Heart left ventricle (tissue), 16 donors: ENCODE measurements at regions not wholly inside any gene's neighbourhood (a gene's known extent, or its start where the extent isn't known, plus 50 kb on each side); places are given as distances from the start of the nearest gene placed in this dataset.

Experiments used
- ATAC-seq, 4 donors: fragments of 200-7000 bp; cut with Tn5 transposase; one replicate each; pipeline ENCODE4 v1.9.1; 2020 to 2022; ENCODE audit warnings: moderate library complexity in 4 of 4, mild to moderate bottlenecking in 3 of 4, moderate number of reproducible peaks in 1 of 4
- DNase-seq, 5 donors: peaks; one replicate each; pipeline ENCODE4 v3.0.0-alpha.2; 2020
- H3K27ac ChIP-seq, 12 donors: fragments of 200-600 bp; sonication (generic) in 4 of 12; one replicate each; pipeline versions ENCODE4 v1.5.0 to v1.8.0; 2016 to 2022; ENCODE audit warnings: mild to moderate bottlenecking in 2 of 12
- H3K27me3 ChIP-seq, 9 donors: fragments of 200-600 bp; sonication (generic) in 2 of 9; one replicate each; pipeline versions ENCODE4 v1.5.1 to v1.8.0; 2016 to 2022; ENCODE audit warnings: mild to moderate bottlenecking in 3 of 9
- H3K36me3 ChIP-seq, 9 donors: fragments of 200-600 bp; sonication (generic) in 2 of 9; one replicate each; pipeline versions ENCODE4 v1.5.0 to v1.8.0; 2018 to 2022; ENCODE audit warnings: mild to moderate bottlenecking in 2 of 9
- H3K4me1 ChIP-seq, 12 donors: fragments of 200-600 bp; sonication (generic) in 4 of 12; one replicate each; pipeline versions ENCODE4 v1.5.0 to v1.8.0; 2016 to 2022; ENCODE audit warnings: mild to moderate bottlenecking in 3 of 12
- H3K4me3 ChIP-seq, 12 donors: fragments of 200-600 bp; sonication (generic) in 4 of 12; one replicate each; pipeline versions ENCODE4 v1.5.0 to v1.8.0; 2017 to 2022; ENCODE audit warnings: mild to moderate bottlenecking in 9 of 12, moderate library complexity in 4 of 12
- H3K9me3 ChIP-seq, 12 donors: fragments of 200-600 bp; sonication (generic) in 4 of 12; one replicate each; pipeline versions ENCODE4 v1.5.0 to v1.8.0; 2016 to 2022; ENCODE audit warnings: mild to moderate bottlenecking in 1 of 12
- POLR2A ChIP-seq, 2 donors: fragments of 450-650 bp; IDR thresholded peaks; one replicate each; pipeline ENCODE4 v1.6.1; 2017; ENCODE audit warnings: antibody characterized with exemption in 2 of 2, mild to moderate bottlenecking in 2 of 2, moderate library complexity in 2 of 2
- WGBS, 4 donors: extraction: QIAGEN DNeasy Blood & Tissue Kit in 2 of 4; methylation state at CpG; one replicate each; pipeline versions ENCODE4 v1.1.5 to v1.1.7; 2013 to 2018; 5-methylcytosine and 5-hydroxymethylcytosine counted together
- intact Hi-C, 10 donors: fragments of 100-400 bp; cut with DNase I; formaldehyde crosslinking; loops; one replicate each; pipeline versions ENCODE4 v1.11.1 to v1.14.2; 2022
- TF ChIP-seq, protein P1 (sequence below), 12 donors: fragments of 200-600 bp; sonication (generic) in 4 of 12; IDR thresholded peaks; one replicate each; pipeline versions ENCODE4 v1.5.0 to v1.8.0; 2018 to 2022; ENCODE audit warnings: antibody characterized with exemption in 12 of 12, mild to moderate bottlenecking in 5 of 12
- donor health status: ischemic (EF 13 %, LVEDD 7.1; RV severe dilation, severe dysfunction).
- donor health status: healthy with polysubstance abuse.
- donor health status: DM: no; HTN: yes; CAD: no.
- donor health status: DM: no; HTN: no; CAD: no.
- donor health status: ischemic (EF 25% LVEDD 6.9; RV normal size, moderate dysfunction).
- donor health status: ischemic (EF 25% LVEDD 5.7; RV mildly dilated, moderate dysfunction).
- donor health status: healthy.
- donor health status: DM: yes; HTN: yes; CAD: no.
- donor health status: ischemic (EF 35%, LVEDD 5.7; RV mildly dilated, moderate dysfunction).
- donor health status: nonischemic (EF 11% LVEDD 7.7; RV severe dilation, severe dysfunction).
- donor health status: DM: yes; HTN: yes; CAD: no.
- donor health status: PGD.
- donor health status: ischemic (EF 29% LVEDD 5.4; RV normal size, mild dysfunction).
- donor health status: nonischemic (EF 23%, LVEDD 6.1; RV moderate dilation, normal function).

DNA sequence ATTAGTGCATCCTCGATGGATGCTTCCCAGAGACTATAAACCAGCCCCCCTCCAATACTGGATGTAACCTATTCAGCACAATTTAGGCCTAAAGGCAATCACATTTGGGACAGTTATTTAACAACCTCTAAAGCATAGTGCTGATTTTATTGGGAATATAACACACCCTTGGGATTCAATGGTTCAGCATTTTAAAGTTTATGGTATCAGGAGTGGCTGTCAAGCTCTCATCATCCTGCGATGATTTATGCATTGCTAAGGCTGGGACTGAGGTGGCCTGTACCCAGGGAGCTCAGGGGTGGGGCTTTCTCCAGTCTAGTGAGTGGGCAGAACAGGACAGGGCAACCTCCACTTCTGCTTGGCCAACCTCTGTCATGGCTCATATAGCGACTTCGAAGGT, 464.9 kb downstream of the INHBA start:
- Histone ChIP-seq H3K4me3 (no peak overlapping the region), H3K27ac (no peak overlapping the region), H3K9me3 (no peaks in the 10 kb centered on the region), H3K4me1 (no peaks in the 10 kb centered on the region), H3K36me3 (no peaks in the 10 kb centered on the region), H3K27me3 (no peaks in the 10 kb centered on the region)
- no peak for TF ChIP-seq POLR2A (IDR thresholded peaks at IDR 0.05)
- no peak for ATAC-seq
- 92 to 95% (median 94%) methylated on average over 4 of the region's 4 CpGs for WGBS, 4 donors
- DNase-seq: no peak
- intact Hi-C loops: no loop called here

DNA sequence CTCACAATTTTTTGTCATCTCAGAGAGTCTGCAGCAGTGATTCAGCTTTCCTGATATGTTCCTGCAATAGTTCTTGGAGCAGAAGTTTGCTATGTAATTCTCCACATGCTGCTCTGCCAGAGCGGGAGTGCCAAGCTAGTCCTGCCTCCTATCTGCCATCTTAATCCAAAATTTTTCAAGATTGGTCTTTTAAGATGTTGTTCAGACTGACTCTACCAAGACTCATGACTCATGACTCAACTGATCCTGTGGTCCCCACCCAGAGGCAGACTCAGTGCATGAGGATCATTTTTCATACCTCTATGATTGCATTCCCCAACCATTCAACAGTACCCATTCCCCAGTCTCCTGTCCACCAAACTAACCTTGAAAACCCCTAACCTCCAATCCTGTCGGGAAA, 470.8 kb downstream of the INHBA start:
- intact Hi-C loops: no loop called here
- Histone ChIP-seq H3K27ac (no peak overlapping the region), H3K27me3 (no peaks in the 10 kb centered on the region), H3K36me3 (no peaks in the 10 kb centered on the region), H3K4me3 (no peak overlapping the region), H3K4me1 (no peaks in the 10 kb centered on the region), H3K9me3 (peaks cover 0 to 27% (median 0%) of the 10 kb centered on the region in 12 donors)
- TF ChIP-seq, protein P1, sequence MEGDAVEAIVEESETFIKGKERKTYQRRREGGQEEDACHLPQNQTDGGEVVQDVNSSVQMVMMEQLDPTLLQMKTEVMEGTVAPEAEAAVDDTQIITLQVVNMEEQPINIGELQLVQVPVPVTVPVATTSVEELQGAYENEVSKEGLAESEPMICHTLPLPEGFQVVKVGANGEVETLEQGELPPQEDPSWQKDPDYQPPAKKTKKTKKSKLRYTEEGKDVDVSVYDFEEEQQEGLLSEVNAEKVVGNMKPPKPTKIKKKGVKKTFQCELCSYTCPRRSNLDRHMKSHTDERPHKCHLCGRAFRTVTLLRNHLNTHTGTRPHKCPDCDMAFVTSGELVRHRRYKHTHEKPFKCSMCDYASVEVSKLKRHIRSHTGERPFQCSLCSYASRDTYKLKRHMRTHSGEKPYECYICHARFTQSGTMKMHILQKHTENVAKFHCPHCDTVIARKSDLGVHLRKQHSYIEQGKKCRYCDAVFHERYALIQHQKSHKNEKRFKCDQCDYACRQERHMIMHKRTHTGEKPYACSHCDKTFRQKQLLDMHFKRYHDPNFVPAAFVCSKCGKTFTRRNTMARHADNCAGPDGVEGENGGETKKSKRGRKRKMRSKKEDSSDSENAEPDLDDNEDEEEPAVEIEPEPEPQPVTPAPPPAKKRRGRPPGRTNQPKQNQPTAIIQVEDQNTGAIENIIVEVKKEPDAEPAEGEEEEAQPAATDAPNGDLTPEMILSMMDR (IDR thresholded peaks at IDR 0.05): no peak
- no peak for TF ChIP-seq POLR2A (IDR thresholded peaks at IDR 0.05)
- 94 to 98% (median 95%) methylated on average over 2 of the region's 2 CpGs for WGBS, 4 donors
- DNase-seq (no peak), ATAC-seq (no peak)

DNA sequence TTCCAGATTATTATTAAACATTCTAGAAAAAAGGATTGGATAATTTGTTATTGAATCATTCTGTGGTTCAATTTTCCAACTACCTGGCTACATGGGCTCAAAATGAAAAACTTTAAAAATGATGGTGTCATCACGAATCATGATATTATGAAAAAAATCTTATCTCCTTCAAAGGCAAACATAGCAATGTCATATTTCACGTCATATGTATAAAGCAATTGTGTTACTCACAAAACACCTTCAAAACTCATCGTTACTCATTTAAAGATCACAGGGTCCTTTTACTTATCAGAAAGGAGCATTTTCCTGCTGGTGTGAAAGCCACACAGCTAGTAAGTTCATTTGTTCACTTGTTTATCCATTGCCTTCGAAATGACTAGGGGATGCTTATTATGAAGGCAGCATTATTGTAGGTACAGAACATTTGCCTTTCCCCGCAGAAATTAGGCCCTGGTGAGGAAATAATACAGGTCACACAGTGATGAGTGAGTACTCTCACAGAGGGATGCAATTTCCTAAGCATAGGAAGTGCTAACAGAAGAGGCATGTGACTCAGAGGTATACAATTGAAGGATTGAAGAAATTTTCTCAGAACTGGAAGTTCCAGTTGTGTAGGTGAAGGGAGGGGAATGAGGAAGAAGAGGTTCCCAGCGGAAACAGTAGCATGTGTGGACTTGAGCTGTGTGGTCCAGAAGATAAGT, 478.7 kb downstream of the INHBA start:
- Histone ChIP-seq H3K36me3 (no peaks in the 10 kb centered on the region), H3K4me3 (no peak overlapping the region), H3K9me3 (peaks cover 0 to 8% (median 0%) of the 10 kb centered on the region in 12 donors), H3K27ac (no peak overlapping the region), H3K27me3 (no peaks in the 10 kb centered on the region), H3K4me1 (no peaks in the 10 kb centered on the region)
- intact Hi-C loops: no loop called here
- TF ChIP-seq, protein P1 (IDR thresholded peaks at IDR 0.05): no peak
- no peak for TF ChIP-seq POLR2A (IDR thresholded peaks at IDR 0.05)
- WGBS, 4 donors: 85 to 92% (median 88%) methylated on average over 6 of the region's 6 CpGs
- DNase-seq (no peak), ATAC-seq (no peak)

DNA sequence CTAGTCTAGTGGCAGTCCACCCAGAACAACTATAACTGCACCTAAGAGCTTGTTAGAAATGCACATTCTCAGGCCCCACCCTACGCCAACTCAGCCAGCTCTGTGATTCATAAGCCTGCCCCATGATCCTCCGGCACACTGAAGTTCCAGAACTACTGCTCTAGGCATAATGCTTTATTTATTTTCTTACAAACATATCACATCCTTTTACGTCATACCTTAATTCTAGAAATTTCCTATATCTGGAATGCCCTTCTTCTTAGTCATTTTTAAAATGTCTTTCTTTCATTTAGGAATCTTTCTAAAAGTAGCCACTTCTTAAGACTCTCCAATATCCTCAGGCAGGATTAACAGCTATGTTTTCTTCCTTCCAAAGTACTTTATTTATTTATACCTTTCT, 480.1 kb downstream of the INHBA start:
- H3K9me3 ChIP-seq: no peaks in the 10 kb centered on the region
- intact Hi-C loops: no loop called here
- no peaks in the 10 kb centered on the region for H3K36me3 ChIP-seq
- no peaks in the 10 kb centered on the region for H3K27me3 ChIP-seq
- TF ChIP-seq POLR2A (IDR thresholded peaks at IDR 0.05): no peak
- TF ChIP-seq, protein P1 (IDR thresholded peaks at IDR 0.05): no peak
- 89 to 94% (median 91%) methylated on average over 3 of the region's 3 CpGs for WGBS, 4 donors
- H3K27ac ChIP-seq: no peak overlapping the region
- H3K4me1 ChIP-seq: no peaks in the 10 kb centered on the region
- no peak overlapping the region for H3K4me3 ChIP-seq
- ATAC-seq (no peak), DNase-seq (no peak)

DNA sequence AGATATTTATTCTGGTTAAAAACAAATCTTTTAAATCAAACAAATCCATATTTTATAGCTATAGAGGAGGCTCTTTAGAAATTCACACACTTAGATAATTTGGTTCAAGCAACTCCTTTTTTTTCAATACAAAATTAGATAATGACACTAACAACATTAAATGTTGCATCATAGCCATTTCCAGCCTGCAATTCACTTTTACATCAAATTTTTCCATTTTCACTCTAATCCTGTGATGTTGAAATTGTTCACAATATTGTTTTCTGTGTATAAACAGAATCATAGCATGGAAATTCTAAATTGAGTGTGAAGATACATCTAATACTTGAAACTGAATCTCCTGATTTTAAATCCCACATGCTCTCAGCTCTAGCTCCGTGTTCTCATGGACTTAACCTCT, 482.6 kb downstream of the INHBA start:
- DNase-seq (no peak), ATAC-seq (no peak)
- Histone ChIP-seq H3K36me3 (no peaks in the 10 kb centered on the region), H3K27ac (no peak overlapping the region), H3K9me3 (no peaks in the 10 kb centered on the region), H3K27me3 (no peaks in the 10 kb centered on the region), H3K4me1 (no peaks in the 10 kb centered on the region), H3K4me3 (no peak overlapping the region)
- TF ChIP-seq, protein P1 (IDR thresholded peaks at IDR 0.05): no peak
- no peak for TF ChIP-seq POLR2A (IDR thresholded peaks at IDR 0.05)
- intact Hi-C loops: no loop called here
- WGBS, 4 donors: 60 to 78% (median 64%) methylated on average over 1 of the region's 1 CpG
